ENCODE measurements at regions not wholly inside any gene's neighbourhood (a gene's known extent, or its start where the extent isn't known, plus 50 kb on each side); places are given as distances from the start of the nearest gene placed in this dataset.

DNA sequence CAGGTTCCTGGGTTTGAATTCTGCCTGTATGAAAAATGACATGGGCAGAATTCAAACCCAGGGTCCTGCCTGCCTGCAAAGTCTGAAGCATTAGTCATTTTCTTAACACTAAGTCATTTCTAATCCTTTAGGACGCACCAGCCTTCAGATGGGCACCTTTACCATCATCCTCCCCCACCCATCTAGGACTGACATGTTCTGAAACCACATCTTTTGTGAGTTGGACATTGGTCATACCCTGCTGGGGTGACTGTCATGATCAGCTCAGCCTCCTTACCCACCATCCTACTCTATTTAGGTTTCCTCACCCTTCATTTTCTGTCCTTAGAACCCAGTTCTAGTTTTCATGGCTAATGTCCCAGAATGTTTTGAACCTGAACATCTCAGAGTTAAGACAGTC is 104.9 kb downstream of the TRIB2 start:
- no peaks in the 10 kb centered on the region for H4K20me1 ChIP-seq (ENCODE audit: control insufficient read depth, insufficient read depth)
- ChIA-PET RAD21 (ENCODE audit: unreplicated experiment) (no interaction called here), CTCF (no interaction called here), SMC1A (ENCODE audit: uncharacterized antibody, unreplicated experiment) (no interaction called here), POLR2A (no interaction called here)
- H3K4me2 ChIP-seq (ENCODE audit: control insufficient read depth, insufficient read depth): no peak overlapping the region
- no peak overlapping the region for H3K9ac ChIP-seq (ENCODE audit: control insufficient read depth, insufficient read depth, low read length)
- no TSS peak for BruUV-seq (replicated peaks)
- in situ Hi-C loops (cut with MboI): no loop called here
- DNase-seq (ENCODE audit: low read depth, low spot score) (no peak), ATAC-seq (no peak), FAIRE-seq (no peak)
- no peaks in the 10 kb centered on the region for H3K27me3 ChIP-seq (replicated peaks in 1 of 2; ENCODE audit: control insufficient read depth in 2 of 2, insufficient read depth in 2 of 2, low read length in 1 of 2)
- H2AFZ ChIP-seq (ENCODE audit: control insufficient read depth, low read depth, low read length): no peak overlapping the region
- H3K4me3 ChIP-seq: no peak overlapping the region
- no peak overlapping the region for H3K27ac ChIP-seq (ENCODE audit: control insufficient read depth, insufficient read depth)
- intact Hi-C loops (cut with micrococcal nuclease; ENCODE audit: unreplicated experiment): no loop called here
- no peaks in the 10 kb centered on the region for H3K79me2 ChIP-seq (ENCODE audit: control insufficient read depth, insufficient read depth, low read length)
- WGBS (ENCODE audit: insufficient coverage, insufficient replicate concordance, low lambda C conversion rate, missing lambda C conversion rate): 0% methylated on average over 1 of the region's 1 CpG
- H3K4me1 ChIP-seq (ENCODE audit: control insufficient read depth, insufficient read depth, low read length): no peaks in the 10 kb centered on the region
- H3K36me3 ChIP-seq (ENCODE audit: control insufficient read depth in 2 of 2, insufficient read depth in 2 of 2, low read length in 1 of 2): no peaks in the 10 kb centered on the region
- no peaks in the 10 kb centered on the region; the same call in 2 of the 3 replicates for H3K9me3 ChIP-seq (replicated peaks; ENCODE audit: control insufficient read depth, insufficient read depth, low read length)
- no peak for TF ChIP-seq RELB (IDR thresholded peaks at IDR 0.05; ENCODE audit: low read depth)
- TF ChIP-seq NKRF (conservative IDR thresholded peaks at IDR 0.05): no peak
- TF ChIP-seq, protein P1, sequence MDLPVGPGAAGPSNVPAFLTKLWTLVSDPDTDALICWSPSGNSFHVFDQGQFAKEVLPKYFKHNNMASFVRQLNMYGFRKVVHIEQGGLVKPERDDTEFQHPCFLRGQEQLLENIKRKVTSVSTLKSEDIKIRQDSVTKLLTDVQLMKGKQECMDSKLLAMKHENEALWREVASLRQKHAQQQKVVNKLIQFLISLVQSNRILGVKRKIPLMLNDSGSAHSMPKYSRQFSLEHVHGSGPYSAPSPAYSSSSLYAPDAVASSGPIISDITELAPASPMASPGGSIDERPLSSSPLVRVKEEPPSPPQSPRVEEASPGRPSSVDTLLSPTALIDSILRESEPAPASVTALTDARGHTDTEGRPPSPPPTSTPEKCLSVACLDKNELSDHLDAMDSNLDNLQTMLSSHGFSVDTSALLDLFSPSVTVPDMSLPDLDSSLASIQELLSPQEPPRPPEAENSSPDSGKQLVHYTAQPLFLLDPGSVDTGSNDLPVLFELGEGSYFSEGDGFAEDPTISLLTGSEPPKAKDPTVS (IDR thresholded peaks at IDR 0.05; ENCODE audit: low read depth, low read length): no peak
- no peak for TF ChIP-seq MEF2B (IDR thresholded peaks at IDR 0.05; ENCODE audit: partially characterized antibody, poor library complexity, severe bottlenecking)
- TF ChIP-seq ZBED1 (IDR thresholded peaks at IDR 0.05; ENCODE audit: borderline replicate concordance): no peak
- TF ChIP-seq, protein P2, sequence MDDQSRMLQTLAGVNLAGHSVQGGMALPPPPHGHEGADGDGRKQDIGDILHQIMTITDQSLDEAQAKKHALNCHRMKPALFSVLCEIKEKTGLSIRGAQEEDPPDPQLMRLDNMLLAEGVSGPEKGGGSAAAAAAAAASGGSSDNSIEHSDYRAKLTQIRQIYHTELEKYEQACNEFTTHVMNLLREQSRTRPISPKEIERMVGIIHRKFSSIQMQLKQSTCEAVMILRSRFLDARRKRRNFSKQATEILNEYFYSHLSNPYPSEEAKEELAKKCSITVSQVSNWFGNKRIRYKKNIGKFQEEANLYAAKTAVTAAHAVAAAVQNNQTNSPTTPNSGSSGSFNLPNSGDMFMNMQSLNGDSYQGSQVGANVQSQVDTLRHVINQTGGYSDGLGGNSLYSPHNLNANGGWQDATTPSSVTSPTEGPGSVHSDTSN (IDR thresholded peaks at IDR 0.05; ENCODE audit: insufficient replicate concordance, low read depth, low read length): no peak
- TF ChIP-seq ESRRA (IDR thresholded peaks at IDR 0.05; ENCODE audit: low read length): no peak
- TF ChIP-seq REST (IDR thresholded peaks at IDR 0.05; ENCODE audit: low read depth, low read length): no peak
- no peak for TF ChIP-seq RFX5 (IDR thresholded peaks at IDR 0.05; ENCODE audit: low read depth, low read length)
- no peak for TF ChIP-seq SREBF2 (IDR thresholded peaks at IDR 0.05; ENCODE audit: low read length)
- no peak for TF ChIP-seq ELK1 (IDR thresholded peaks at IDR 0.05; ENCODE audit: low read depth, low read length)
- TF ChIP-seq NFIC (IDR thresholded peaks at IDR 0.05; ENCODE audit: low read depth, low read length): no peak
